Heart right ventricle (tissue), 16 donors: ENCODE measurements at regions not wholly inside any gene's neighbourhood (a gene's known extent, or its start where the extent isn't known, plus 50 kb on each side); places are given as distances from the start of the nearest gene placed in this dataset.

Source experiments
- ATAC-seq, 8 donors: fragments of 200-7000 bp; cut with Tn5 transposase; one replicate each; pipeline ENCODE4 v1.9.1; 2020; ENCODE audit warnings: mild to moderate bottlenecking in 8 of 8, moderate library complexity in 8 of 8, moderate number of reproducible peaks in 1 of 8
- DNase-seq, 2 donors: peaks; one replicate each; pipeline ENCODE4 v3.0.0-alpha.2; 2020
- H3K27ac ChIP-seq, 10 donors: fragments of 200-600 bp; sonication (generic) in 2 of 10; one replicate each; pipeline versions ENCODE4 v1.5.0 to v1.8.0; 2020 to 2022; ENCODE audit warnings: mild to moderate bottlenecking in 3 of 10
- H3K27me3 ChIP-seq, 7 donors: fragments of 200-600 bp; one replicate each; pipeline ENCODE4 v1.8.0; 2021 to 2022; ENCODE audit warnings: mild to moderate bottlenecking in 2 of 7
- H3K36me3 ChIP-seq, 9 donors: fragments of 200-600 bp; sonication (generic) in 1 of 9; one replicate each; pipeline versions ENCODE4 v1.5.0 to v1.8.0; 2020 to 2022; ENCODE audit warnings: mild to moderate bottlenecking in 2 of 9
- H3K4me1 ChIP-seq, 9 donors: fragments of 200-600 bp; sonication (generic) in 1 of 9; one replicate each; pipeline versions ENCODE4 v1.5.0 to v1.8.0; 2020 to 2022; ENCODE audit warnings: mild to moderate bottlenecking in 4 of 9
- H3K4me3 ChIP-seq, 10 donors: fragments of 200-600 bp; sonication (generic) in 2 of 10; one replicate each; pipeline versions ENCODE4 v1.5.0 to v1.8.0; 2020 to 2022; ENCODE audit warnings: mild to moderate bottlenecking in 7 of 10, moderate library complexity in 2 of 10
- H3K9me3 ChIP-seq, 11 donors: fragments of 200-600 bp in 10 of 11; sonication (generic) in 2 of 11; one replicate each; pipeline versions ENCODE4 v1.5.0 to v1.8.0; 2013 to 2022; ENCODE audit warnings: mild to moderate bottlenecking in 2 of 11, control low read depth in 1 of 11, moderate library complexity in 1 of 11
- WGBS, 2 donors: extraction: QIAGEN DNeasy Blood & Tissue Kit; methylation state at CpG; one replicate each; pipeline ENCODE4 v1.1.7; 2013; ENCODE audit warnings: inconsistent platforms in 1 of 2; 5-methylcytosine and 5-hydroxymethylcytosine counted together
- intact Hi-C, 10 donors: fragments of 100-400 bp; cut with DNase I; formaldehyde crosslinking; loops; one replicate each; pipeline versions ENCODE4 v1.11.1 to v1.14.2; 2022
- TF ChIP-seq, protein P1 (sequence below), 9 donors: fragments of 200-600 bp; sonication (generic) in 2 of 9; IDR thresholded peaks; one replicate each; pipeline versions ENCODE4 v1.5.0 to v1.8.0; 2021 to 2022; ENCODE audit warnings: antibody characterized with exemption in 9 of 9, mild to moderate bottlenecking in 5 of 9, moderate library complexity in 1 of 9
- donor health status: Arrhythmogenic right ventricular cardiomyopathy.
- donor health status: ischemic (EF 13 %, LVEDD 7.1; RV severe dilation, severe dysfunction).
- donor health status: healthy with polysubstance abuse.
- donor health status: DM: no; HTN: yes; CAD: no.
- donor health status: DM: no; HTN: no; CAD: no.
- donor health status: ischemic (EF 25% LVEDD 6.9; RV normal size, moderate dysfunction).
- donor health status: ischemic (EF 25% LVEDD 5.7; RV mildly dilated, moderate dysfunction).
- donor health status: healthy.
- donor health status: DM: yes; HTN: yes; CAD: no.
- donor health status: Ischemic cardiomyopathy.
- donor health status: ischemic (EF 35%, LVEDD 5.7; RV mildly dilated, moderate dysfunction).
- donor health status: nonischemic (EF 11% LVEDD 7.7; RV severe dilation, severe dysfunction).
- donor health status: DM: yes; HTN: yes; CAD: no.
- donor health status: PGD.
- donor health status: ischemic (EF 29% LVEDD 5.4; RV normal size, mild dysfunction).
- donor health status: nonischemic (EF 23%, LVEDD 6.1; RV moderate dilation, normal function).

DNA sequence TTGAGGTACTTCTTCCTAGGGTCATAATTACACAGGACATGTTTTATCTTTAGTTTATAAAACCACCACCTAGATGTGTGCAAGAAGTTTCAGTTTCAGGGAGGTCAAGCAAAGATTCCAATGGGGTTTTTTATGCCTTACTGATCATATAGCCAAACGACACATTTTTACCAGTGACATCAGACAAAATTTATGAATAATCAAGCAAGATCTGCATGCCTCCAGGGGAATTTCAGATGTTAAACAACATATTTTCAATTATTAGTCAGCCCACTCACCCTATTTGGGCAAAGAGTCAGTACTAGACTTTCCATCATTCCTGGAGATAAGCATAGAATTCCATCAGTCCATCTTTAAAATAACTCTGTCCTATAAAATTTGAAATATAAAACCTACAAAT lies 867.4 kb downstream of the KCNT2 start:
- Histone ChIP-seq H3K4me1 (no peaks in the 10 kb centered on the region), H3K9me3 (no peaks in the 10 kb centered on the region), H3K4me3 (no peak overlapping the region), H3K36me3 (no peaks in the 10 kb centered on the region), H3K27me3 (no peaks in the 10 kb centered on the region), H3K27ac (no peak overlapping the region)
- intact Hi-C loops, result no loop called here
- TF ChIP-seq, protein P1, sequence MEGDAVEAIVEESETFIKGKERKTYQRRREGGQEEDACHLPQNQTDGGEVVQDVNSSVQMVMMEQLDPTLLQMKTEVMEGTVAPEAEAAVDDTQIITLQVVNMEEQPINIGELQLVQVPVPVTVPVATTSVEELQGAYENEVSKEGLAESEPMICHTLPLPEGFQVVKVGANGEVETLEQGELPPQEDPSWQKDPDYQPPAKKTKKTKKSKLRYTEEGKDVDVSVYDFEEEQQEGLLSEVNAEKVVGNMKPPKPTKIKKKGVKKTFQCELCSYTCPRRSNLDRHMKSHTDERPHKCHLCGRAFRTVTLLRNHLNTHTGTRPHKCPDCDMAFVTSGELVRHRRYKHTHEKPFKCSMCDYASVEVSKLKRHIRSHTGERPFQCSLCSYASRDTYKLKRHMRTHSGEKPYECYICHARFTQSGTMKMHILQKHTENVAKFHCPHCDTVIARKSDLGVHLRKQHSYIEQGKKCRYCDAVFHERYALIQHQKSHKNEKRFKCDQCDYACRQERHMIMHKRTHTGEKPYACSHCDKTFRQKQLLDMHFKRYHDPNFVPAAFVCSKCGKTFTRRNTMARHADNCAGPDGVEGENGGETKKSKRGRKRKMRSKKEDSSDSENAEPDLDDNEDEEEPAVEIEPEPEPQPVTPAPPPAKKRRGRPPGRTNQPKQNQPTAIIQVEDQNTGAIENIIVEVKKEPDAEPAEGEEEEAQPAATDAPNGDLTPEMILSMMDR (IDR thresholded peaks at IDR 0.05), result no peak
- DNase-seq (no peak), ATAC-seq (no peak)
- 74 to 76% methylated on average over 1 of the region's 1 CpG for WGBS, 2 donors

DNA sequence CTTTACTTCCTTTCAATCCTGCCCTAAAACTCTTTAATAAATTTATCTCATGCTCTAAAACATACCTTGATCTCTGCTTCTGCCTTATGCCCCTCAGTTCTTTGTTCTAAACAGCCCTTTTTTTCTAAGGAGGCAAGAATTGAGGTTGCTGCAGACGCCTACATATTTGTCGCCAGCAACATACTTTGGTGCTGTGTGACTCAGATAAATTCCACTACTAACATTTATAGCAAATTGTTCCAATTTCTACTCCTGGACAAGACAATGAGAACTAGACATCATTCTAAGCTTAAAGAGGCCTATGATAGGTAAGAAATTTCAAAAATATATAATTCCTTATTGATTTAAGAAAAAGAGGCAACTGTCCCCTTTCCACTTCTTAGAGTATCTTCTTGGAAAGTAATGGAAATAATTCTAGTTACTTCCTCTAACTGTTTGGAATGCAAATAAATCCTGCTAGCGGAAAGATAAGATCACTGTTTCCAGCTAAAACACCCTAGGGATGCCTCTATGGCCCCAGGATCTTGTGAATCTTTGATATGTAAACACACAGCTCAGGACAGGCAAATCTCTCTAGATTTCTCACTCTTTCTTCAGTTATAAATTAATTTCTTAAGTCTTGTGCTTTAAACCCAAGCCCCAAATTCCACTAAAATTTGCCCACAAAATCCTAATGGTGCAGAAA lies 869.1 kb downstream of the KCNT2 start:
- Histone ChIP-seq H3K36me3 (no peaks in the 10 kb centered on the region), H3K4me3 (no peak overlapping the region), H3K27me3 (no peaks in the 10 kb centered on the region), H3K27ac (no peak overlapping the region), H3K4me1 (no peaks in the 10 kb centered on the region), H3K9me3 (no peaks in the 10 kb centered on the region)
- DNase-seq (no peak), ATAC-seq (no peak)
- WGBS, 2 donors, result 57 to 73% methylated on average over 3 of the region's 3 CpGs
- TF ChIP-seq, protein P1 (IDR thresholded peaks at IDR 0.05), result no peak
- intact Hi-C loops, result no loop called here

DNA sequence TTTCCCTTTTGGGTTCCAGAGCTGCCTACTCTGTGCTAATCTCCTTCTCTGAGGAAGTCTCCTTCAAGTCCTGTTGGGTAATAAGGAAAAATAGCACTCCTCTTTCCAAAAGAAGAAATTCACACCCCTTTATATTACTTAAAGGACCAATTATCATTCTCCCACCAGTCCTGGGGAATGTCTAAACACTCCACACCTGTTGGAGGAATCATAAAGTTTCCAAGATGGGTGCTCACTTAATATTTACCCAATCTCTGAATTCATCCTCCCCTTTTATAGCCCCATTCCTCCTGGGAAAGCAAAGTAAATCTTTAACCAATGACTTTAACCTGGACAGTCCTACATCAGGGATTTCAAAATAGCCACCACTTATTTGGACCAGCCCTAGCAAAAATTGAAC lies 873.1 kb downstream of the KCNT2 start:
- DNase-seq (no peak), ATAC-seq (no peak)
- Histone ChIP-seq H3K4me1 (no peaks in the 10 kb centered on the region), H3K4me3 (no peak overlapping the region), H3K27me3 (no peaks in the 10 kb centered on the region), H3K27ac (no peak overlapping the region), H3K36me3 (no peaks in the 10 kb centered on the region), H3K9me3 (peaks cover 0 to 2% (median 0%) of the 10 kb centered on the region in 11 donors)
- TF ChIP-seq, protein P1 (IDR thresholded peaks at IDR 0.05), result no peak
- intact Hi-C loops, result no loop called here

DNA sequence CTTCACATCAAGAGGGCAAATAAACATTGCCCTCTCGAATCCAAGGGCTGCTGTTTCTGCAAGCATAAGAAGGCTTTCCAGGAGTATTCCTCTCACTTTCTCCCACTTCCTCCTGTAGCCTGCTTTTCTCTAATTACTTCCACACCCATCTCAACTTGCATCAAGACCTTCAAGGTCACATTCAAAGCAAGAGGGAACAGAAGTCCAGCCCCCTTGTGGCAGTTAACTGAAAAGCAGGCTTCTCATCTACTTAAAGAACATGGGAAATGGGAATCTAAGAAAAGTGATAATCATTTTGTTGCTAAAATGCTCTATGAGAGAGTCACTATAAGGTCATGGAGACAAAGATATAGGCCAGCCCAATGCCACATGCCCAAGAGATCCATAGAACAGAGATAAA lies 874.4 kb downstream of the KCNT2 start:
- Histone ChIP-seq H3K27ac (no peak overlapping the region), H3K36me3 (no peaks in the 10 kb centered on the region), H3K4me1 (no peaks in the 10 kb centered on the region), H3K27me3 (no peaks in the 10 kb centered on the region), H3K4me3 (no peak overlapping the region), H3K9me3 (peaks cover 0 to 2% (median 0%) of the 10 kb centered on the region in 11 donors)
- DNase-seq, result no peak
- TF ChIP-seq, protein P1 (IDR thresholded peaks at IDR 0.05), result peak in 2 of 9 donors; percentile 9 to 23
- intact Hi-C loops, result no loop called here
- ATAC-seq, result no peak
- WGBS, 2 donors, result 77 to 84% methylated on average over 1 of the region's 1 CpG
